Subcutaneous abdominal adipose tissue (tissue), 5 donors: ENCODE measurements at regions not wholly inside any gene's neighbourhood (a gene's known extent, or its start where the extent isn't known, plus 50 kb on each side); places are given as distances from the start of the nearest gene placed in this dataset.

Experiments
- H3K27ac ChIP-seq: one replicate; pipeline ENCODE4 v1.7.0; 2013; ENCODE audit warnings: low read depth, mild to moderate bottlenecking, inconsistent platforms, low read length, moderate library complexity
- H3K27me3 ChIP-seq, 5 donors: one replicate each; pipeline ENCODE4 v1.7.0; 2013; ENCODE audit warnings: low read length in 5 of 5, inconsistent platforms in 1 of 5; ENCODE audit not compliant: control insufficient read depth in 5 of 5, insufficient read depth in 4 of 5
- H3K36me3 ChIP-seq, 5 donors: one replicate each; pipeline ENCODE4 v1.7.0; 2013; ENCODE audit warnings: low read length in 5 of 5; ENCODE audit not compliant: control insufficient read depth in 5 of 5, insufficient read depth in 5 of 5
- H3K4me1 ChIP-seq, 5 donors: one replicate each; pipeline ENCODE4 v1.7.0; 2013; ENCODE audit warnings: low read length in 5 of 5, mild to moderate bottlenecking in 3 of 5, moderate library complexity in 1 of 5; ENCODE audit not compliant: control insufficient read depth in 5 of 5, insufficient read depth in 5 of 5
- H3K4me3 ChIP-seq, 5 donors: one replicate each; pipeline ENCODE4 v1.7.0; 2013; ENCODE audit warnings: low read length in 5 of 5, low read depth in 1 of 5
- H3K9ac ChIP-seq, 5 donors: one replicate each; pipeline ENCODE4 v1.7.0; 2013; ENCODE audit warnings: low read length in 5 of 5, mild to moderate bottlenecking in 4 of 5, moderate library complexity in 3 of 5
- H3K9me3 ChIP-seq, 5 donors: one replicate each; pipeline ENCODE4 v1.7.0; 2013; ENCODE audit warnings: low read length in 5 of 5; ENCODE audit not compliant: control insufficient read depth in 5 of 5
- donor health status: healthy.
- donor health status: healthy.
- donor health status: healthy.
- donor health status: healthy.
- donor health status: healthy.

DNA sequence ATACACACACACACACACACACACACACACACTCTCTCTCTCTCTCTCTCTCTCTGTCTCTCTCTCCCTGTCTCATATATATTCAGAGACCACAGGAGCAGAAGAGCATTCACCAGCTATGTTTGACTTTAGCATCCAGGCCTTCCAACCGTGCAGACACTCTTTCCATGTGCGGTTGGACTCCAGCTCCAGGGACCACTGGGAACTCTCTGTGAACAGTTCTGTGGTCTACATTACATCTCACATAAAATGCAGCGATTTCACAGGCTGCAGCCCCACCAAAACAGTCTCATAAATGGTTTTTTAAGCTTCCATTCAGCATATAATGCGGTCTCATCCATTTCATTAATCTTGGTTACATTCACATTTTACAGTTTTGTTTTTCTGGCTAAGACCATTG lies 508.4 kb upstream of the SULF2 start:
- Histone ChIP-seq H3K4me1 (peaks cover 1 to 23% (median 18%) of the 10 kb centered on the region in 5 donors), H3K9me3 (peaks cover 0 to 3% (median 0%) of the 10 kb centered on the region in 5 donors), H3K4me3 (no peak overlapping the region), H3K27ac (no peak overlapping the region), H3K27me3 (peaks cover 0 to 5% (median 0%) of the 10 kb centered on the region in 5 donors), H3K9ac (no peak overlapping the region), H3K36me3 (no peaks in the 10 kb centered on the region)

DNA sequence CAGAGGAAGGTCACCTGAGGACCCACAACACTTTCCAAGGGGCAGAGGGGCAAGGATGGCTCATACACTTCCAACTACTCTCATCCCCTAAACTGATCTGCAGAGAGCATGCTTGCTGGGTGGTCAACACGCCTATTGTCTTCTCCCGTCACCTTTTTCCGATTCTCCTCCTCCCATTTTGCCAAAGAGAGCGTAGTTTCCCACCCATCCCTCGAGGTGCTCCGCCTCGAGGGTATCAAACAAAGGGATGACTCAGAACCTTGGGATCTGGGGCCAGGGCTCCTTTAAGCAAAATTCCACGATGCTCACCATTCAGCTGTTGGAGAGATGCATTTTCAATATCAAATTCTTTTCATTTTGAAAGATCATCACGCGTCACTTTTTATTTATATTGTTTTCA lies 507.5 kb upstream of the SULF2 start:
- peaks cover 0 to 5% (median 0%) of the 10 kb centered on the region in 5 donors for H3K27me3 ChIP-seq

DNA sequence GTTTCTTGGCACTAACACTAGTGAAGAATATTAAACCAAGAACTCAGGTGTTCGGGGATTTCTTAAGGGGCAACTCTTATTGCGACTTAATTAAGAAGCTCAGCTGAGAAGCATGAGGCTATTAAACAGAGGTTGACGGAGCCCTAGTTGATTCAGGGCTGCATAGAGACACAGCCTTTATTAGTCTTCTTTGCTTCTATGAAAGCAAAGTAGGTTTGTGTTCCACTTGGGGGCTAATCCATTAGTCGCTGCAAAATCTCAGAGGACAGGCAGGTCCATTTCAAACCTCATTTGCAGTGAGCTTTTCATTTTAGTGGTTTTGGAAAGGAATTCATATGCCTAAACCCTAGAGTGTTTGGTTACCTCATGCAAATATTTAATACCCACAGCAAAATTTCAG lies 506.6 kb upstream of the SULF2 start:
- Histone ChIP-seq H3K4me1 (peaks cover 1 to 32% (median 18%) of the 10 kb centered on the region in 5 donors), H3K27me3 (peaks cover 0 to 5% (median 0%) of the 10 kb centered on the region in 5 donors), H3K9me3 (no peaks in the 10 kb centered on the region), H3K27ac (no peak overlapping the region), H3K36me3 (no peaks in the 10 kb centered on the region), H3K9ac (no peak overlapping the region), H3K4me3 (no peak overlapping the region)

More for the DNA sequence above, 507.5 kb upstream of the SULF2 start:
- Histone ChIP-seq H3K9me3 (peaks cover 0 to 1% (median 0%) of the 10 kb centered on the region in 5 donors), H3K4me3 (no peak overlapping the region), H3K36me3 (no peaks in the 10 kb centered on the region), H3K9ac (no peak overlapping the region), H3K4me1 (peaks cover 1 to 24% (median 18%) of the 10 kb centered on the region in 5 donors), H3K27ac (no peak overlapping the region)

DNA sequence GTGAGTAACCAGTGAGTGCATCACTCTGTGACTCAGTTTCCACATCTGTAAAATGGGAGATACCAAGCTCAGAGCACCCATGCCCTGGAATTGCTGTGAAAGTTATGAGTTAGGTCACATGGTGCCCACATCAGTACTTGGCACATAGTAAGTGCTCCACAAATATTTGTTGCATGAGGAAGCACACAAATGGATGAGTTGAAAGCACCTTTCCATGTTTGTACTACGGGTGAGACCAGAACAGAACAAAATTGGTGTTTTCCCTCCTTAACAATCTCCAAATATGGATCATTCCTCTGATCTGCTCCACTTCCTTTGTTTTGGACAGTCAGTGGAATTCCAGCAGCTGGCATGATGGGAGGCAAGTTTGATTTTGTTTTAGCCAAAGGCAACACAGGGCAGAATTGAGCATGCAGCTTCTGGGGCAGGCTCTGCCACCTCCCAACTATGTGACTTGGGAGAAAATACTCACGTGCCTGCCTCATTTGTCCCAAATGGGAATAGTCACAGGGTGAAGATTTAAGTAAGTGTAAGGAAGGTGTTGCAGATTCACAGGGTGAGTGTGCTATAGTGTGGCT lies 503.7 kb upstream of the SULF2 start:
- Histone ChIP-seq H3K4me1 (peaks cover 0 to 21% (median 0%) of the 10 kb centered on the region in 5 donors), H3K36me3 (no peaks in the 10 kb centered on the region), H3K27ac (no peak overlapping the region), H3K4me3 (no peak overlapping the region), H3K9me3 (no peaks in the 10 kb centered on the region), H3K9ac (no peak overlapping the region), H3K27me3 (peaks cover 0 to 5% (median 2%) of the 10 kb centered on the region in 5 donors)

DNA sequence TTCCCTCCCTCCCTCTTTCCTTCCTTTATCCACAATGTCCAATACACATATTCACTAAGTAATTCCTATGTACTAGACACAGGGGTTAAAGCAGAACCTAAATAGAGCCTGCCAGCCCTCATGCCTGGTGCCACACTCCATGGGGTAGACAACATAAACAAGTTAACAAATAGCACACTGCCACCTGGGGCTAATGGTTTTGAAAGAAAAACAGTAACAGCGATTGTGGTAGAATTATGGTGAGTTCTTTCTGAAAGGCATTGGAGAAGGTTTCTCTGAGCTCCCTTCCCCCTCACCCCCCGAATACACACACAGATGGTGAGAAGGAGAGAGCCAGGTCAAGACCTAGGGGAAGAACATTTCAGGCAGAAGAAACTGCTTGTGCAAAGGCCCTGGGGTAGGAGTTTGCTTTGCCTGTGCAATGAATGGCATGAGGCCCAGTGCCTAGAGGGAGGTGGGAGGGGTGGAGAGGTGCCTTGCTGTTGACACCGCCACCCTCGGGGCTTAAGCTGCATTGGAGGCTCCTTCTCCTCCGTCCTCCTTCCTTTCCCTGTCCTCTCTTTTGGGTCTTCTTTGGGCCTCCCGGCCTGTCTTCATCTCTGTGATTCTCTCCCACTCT lies 502.4 kb upstream of the SULF2 start:
- no peak overlapping the region for H3K27ac ChIP-seq
- no peak overlapping the region for H3K4me3 ChIP-seq
- H3K9ac ChIP-seq, result no peak overlapping the region
- peaks cover 0 to 10% (median 6%) of the 10 kb centered on the region in 5 donors for H3K27me3 ChIP-seq
- H3K4me1 ChIP-seq, result peaks cover 0 to 27% (median 3%) of the 10 kb centered on the region in 5 donors
- no peaks in the 10 kb centered on the region for H3K9me3 ChIP-seq
- no peaks in the 10 kb centered on the region for H3K36me3 ChIP-seq

DNA sequence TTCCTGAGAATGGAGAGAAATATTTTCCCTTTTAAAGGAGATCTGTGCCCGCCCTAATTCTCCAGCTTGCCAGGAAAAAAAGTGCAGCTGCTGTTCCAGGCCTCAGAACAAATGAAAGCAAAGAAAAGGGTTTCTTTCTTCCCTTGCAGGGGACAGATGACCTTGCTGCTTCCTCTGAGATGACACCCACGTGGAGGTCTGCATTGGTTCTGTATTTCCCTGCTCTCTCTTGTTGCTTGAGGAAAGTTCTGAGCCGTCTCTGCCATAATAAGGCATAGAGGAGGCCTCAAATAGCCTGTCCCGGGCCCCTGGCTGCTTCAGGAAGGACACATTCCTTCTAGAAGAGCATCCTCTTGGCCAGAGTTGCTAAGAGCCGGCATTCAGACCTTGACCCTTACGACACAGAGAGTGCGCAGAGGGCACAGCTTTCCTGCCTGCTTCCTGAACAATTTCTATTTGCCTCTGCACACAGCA lies 501.8 kb upstream of the SULF2 start:
- Histone ChIP-seq H3K9ac (no peak overlapping the region), H3K9me3 (no peaks in the 10 kb centered on the region), H3K27me3 (peaks cover 0 to 10% (median 6%) of the 10 kb centered on the region in 5 donors), H3K4me1 (peaks cover 0 to 27% (median 3%) of the 10 kb centered on the region in 5 donors), H3K27ac (no peak overlapping the region), H3K4me3 (no peak overlapping the region), H3K36me3 (no peaks in the 10 kb centered on the region)

DNA sequence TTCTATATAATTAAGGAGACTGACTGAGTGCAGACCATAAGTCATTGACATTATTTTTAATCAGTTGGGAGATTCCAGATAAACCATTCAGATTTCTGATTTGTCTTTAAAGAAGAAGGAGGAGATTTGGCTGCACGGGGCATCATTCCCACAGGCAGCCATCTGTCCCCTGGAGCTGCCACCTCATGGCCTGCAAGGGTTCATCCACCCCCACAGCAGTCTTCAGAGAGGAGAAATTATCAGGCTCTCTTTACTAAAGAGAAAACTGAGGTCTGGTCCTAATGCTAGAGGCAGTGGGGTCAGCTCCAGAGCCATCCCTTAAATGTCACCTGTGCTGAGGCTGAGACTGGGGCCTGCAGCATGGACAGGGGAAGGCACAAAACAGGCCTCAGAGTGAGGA lies 501.3 kb upstream of the SULF2 start:
- Histone ChIP-seq H3K36me3 (no peaks in the 10 kb centered on the region), H3K4me1 (peaks cover 0 to 28% (median 3%) of the 10 kb centered on the region in 5 donors), H3K27me3 (peaks cover 0 to 10% (median 6%) of the 10 kb centered on the region in 5 donors), H3K27ac (no peak overlapping the region), H3K9ac (no peak overlapping the region), H3K4me3 (no peak overlapping the region), H3K9me3 (no peaks in the 10 kb centered on the region)

DNA sequence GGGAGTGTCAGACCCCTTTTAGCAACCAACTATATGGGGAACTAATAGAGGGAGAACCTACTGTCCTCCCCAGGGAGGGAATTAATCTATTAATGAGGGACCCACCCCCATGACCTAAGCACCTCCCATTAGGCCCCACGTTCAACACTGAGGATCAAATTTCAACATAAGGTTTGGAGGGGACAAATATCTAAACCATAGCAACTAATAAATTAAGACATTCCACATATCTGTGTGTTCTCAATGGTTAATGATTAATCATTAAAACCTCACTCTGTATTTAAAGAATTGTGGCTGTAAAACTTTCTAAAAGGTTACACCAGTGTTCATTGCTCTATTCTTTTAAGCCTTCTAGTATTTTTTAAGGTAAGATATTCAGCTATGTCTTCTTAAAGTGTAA lies 500.4 kb upstream of the SULF2 start:
- H3K27me3 ChIP-seq, result peaks cover 0 to 12% (median 6%) of the 10 kb centered on the region in 5 donors
- no peak overlapping the region for H3K27ac ChIP-seq
- no peak overlapping the region for H3K4me3 ChIP-seq
- H3K9ac ChIP-seq, result no peak overlapping the region
- H3K9me3 ChIP-seq, result no peaks in the 10 kb centered on the region
- no peaks in the 10 kb centered on the region for H3K36me3 ChIP-seq
- H3K4me1 ChIP-seq, result peaks cover 0 to 32% (median 3%) of the 10 kb centered on the region in 5 donors

DNA sequence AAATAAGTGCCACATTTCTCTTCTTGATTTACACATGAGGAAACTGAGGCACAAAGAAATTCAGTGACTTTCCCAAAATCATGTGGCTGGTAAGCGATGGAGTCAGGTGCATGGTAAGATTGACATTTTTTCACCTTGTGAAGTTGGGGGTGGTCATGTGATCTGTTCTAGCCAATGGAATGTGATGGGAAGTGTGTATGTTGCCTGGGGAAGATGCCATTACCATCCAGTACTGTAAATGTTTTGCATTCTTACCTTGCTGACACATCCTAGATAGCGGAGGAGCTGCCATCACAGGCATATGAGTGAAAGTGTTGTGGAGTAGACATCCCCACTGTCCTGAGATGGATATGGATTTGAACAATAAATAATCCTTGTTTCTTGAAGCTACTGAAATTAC lies 499.6 kb upstream of the SULF2 start:
- H3K9me3 ChIP-seq, result no peaks in the 10 kb centered on the region
- H3K4me3 ChIP-seq, result no peak overlapping the region
- no peak overlapping the region for H3K27ac ChIP-seq
- no peaks in the 10 kb centered on the region for H3K36me3 ChIP-seq
- H3K4me1 ChIP-seq, result peaks cover 0 to 33% (median 3%) of the 10 kb centered on the region in 5 donors
- no peak overlapping the region for H3K9ac ChIP-seq
- H3K27me3 ChIP-seq, result peaks cover 0 to 10% (median 6%) of the 10 kb centered on the region in 5 donors

DNA sequence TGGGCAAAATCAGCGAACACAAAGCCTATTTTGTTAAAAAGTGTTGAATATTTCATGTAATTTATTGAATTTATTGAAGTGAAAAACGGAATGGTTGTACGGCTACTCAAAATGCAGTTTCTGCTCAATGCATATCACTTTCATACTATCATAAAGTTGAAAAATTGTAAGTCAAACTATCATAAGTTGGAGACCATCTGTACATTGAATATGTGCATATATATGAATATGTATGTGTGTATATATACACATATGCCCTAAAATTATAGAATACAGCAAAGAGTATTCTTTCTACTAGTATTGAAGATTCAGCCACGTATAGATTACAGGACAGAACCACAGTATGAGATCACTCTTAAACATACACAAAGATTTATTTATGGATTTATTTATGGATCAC lies 499.0 kb upstream of the SULF2 start:
- peaks cover 0 to 38% (median 3%) of the 10 kb centered on the region in 5 donors for H3K4me1 ChIP-seq
- no peak overlapping the region for H3K9ac ChIP-seq
- no peak overlapping the region for H3K4me3 ChIP-seq
- no peaks in the 10 kb centered on the region for H3K9me3 ChIP-seq
- no peaks in the 10 kb centered on the region for H3K36me3 ChIP-seq
- peaks cover 0 to 10% (median 6%) of the 10 kb centered on the region in 5 donors for H3K27me3 ChIP-seq
- no peak overlapping the region for H3K27ac ChIP-seq
